Left lung (tissue), 4 donors: ENCODE measurements at regions not wholly inside any gene's neighbourhood (a gene's known extent, or its start where the extent isn't known, plus 50 kb on each side); places are given as distances from the start of the nearest gene placed in this dataset.
A peak's percentile ranks its signal among the peaks of the same experiment; 100 is the strongest.

Experiments
- ATAC-seq: fragments of 200-7000 bp; cut with Tn5 transposase; one replicate; pipeline ENCODE4 v1.9.1; 2020; ENCODE audit warnings: moderate library complexity
- DNase-seq, 4 donors: peaks; one replicate each; pipeline ENCODE4 v3.0.0-alpha.2; 2013 to 2020
- H3K27ac ChIP-seq, 2 donors: fragments of 200-600 bp; sonication (generic) in 1 of 2; one replicate each; pipeline versions ENCODE4 v1.5.0 to v1.8.0; 2020 to 2021
- H3K27me3 ChIP-seq, 2 donors: fragments of 200-600 bp; sonication (generic) in 1 of 2; one replicate each; pipeline versions ENCODE4 v1.5.0 to v1.8.0; 2020 to 2021
- H3K36me3 ChIP-seq, 2 donors: fragments of 200-600 bp; sonication (generic) in 1 of 2; one replicate each; pipeline versions ENCODE4 v1.5.0 to v1.8.0; 2020 to 2021
- H3K4me1 ChIP-seq, 2 donors: fragments of 200-600 bp; one replicate each; pipeline ENCODE4 v1.8.0; 2021
- H3K4me3 ChIP-seq, 2 donors: fragments of 200-600 bp; sonication (generic) in 1 of 2; one replicate each; pipeline versions ENCODE4 v1.5.0 to v1.8.0; 2020 to 2021; ENCODE audit warnings: mild to moderate bottlenecking in 1 of 2
- H3K9me3 ChIP-seq, 2 donors: fragments of 200-600 bp; sonication (generic) in 1 of 2; one replicate each; pipeline versions ENCODE4 v1.5.0 to v1.8.0; 2020 to 2021
- CTCF ChIP-seq, 2 donors: fragments of 200-600 bp; sonication (generic) in 1 of 2; IDR thresholded peaks; one replicate each; pipeline versions ENCODE4 v1.5.0 to v1.8.0; 2021; ENCODE audit warnings: antibody characterized with exemption in 2 of 2
- intact Hi-C, 2 donors: fragments of 100-400 bp; cut with DNase I; formaldehyde crosslinking; loops; one replicate each; pipeline versions ENCODE4 v1.11.2 to v1.14.2; 2022
- donor health status: DM: no; HTN: yes; CAD: no.
- donor health status: DM: no; HTN: no; CAD: no.

GRCh38 chr19:33941133-33941532, 144.5 kb downstream of the KCTD15 start:
- Histone ChIP-seq H3K36me3 (no peaks in the 10 kb centered on the region), H3K27ac (no peak overlapping the region)

GRCh38 chr19:33946535-33947264, 150.0 kb downstream of the KCTD15 start:
- TF ChIP-seq CTCF (IDR thresholded peaks at IDR 0.05): no peak
- ATAC-seq (no peak), DNase-seq (peak in 1 of 4 donors; percentile 7)
- H3K27ac ChIP-seq: no peak overlapping the region
- H3K4me3 ChIP-seq: no peak overlapping the region
- H3K9me3 ChIP-seq: no peaks in the 10 kb centered on the region
- H3K36me3 ChIP-seq: no peaks in the 10 kb centered on the region
- intact Hi-C loops: no loop called here
- H3K4me1 ChIP-seq: no peaks in the 10 kb centered on the region
- no peaks in the 10 kb centered on the region for H3K27me3 ChIP-seq

More at GRCh38 chr19:33941133-33941532, 144.5 kb downstream of the KCTD15 start:
- DNase-seq (no peak), ATAC-seq (no peak)
- intact Hi-C loops: no loop called here
- peaks cover 0 to 4% of the 10 kb centered on the region in 2 donors for H3K4me1 ChIP-seq
- H3K27me3 ChIP-seq: no peaks in the 10 kb centered on the region
- H3K4me3 ChIP-seq: no peak overlapping the region
- no peaks in the 10 kb centered on the region for H3K9me3 ChIP-seq
- no peak for TF ChIP-seq CTCF (IDR thresholded peaks at IDR 0.05)

- ATAC-seq (no peak), DNase-seq (no peak)
- Histone ChIP-seq H3K4me1 (no peaks in the 10 kb centered on the region), H3K36me3 (no peaks in the 10 kb centered on the region), H3K27ac (no peak overlapping the region), H3K9me3 (no peaks in the 10 kb centered on the region), H3K27me3 (no peaks in the 10 kb centered on the region), H3K4me3 (no peak overlapping the region)
- TF ChIP-seq CTCF (IDR thresholded peaks at IDR 0.05): no peak
- intact Hi-C loops: no loop called here
Observed at GRCh38 chr19:33947265-33947964, 150.7 kb downstream of the KCTD15 start.

GRCh38 chr19:33948651-33949335, 152.1 kb downstream of the KCTD15 start:
- no peak overlapping the region for H3K27ac ChIP-seq
- ATAC-seq: no peak
- H3K27me3 ChIP-seq: no peaks in the 10 kb centered on the region
- no peak overlapping the region for H3K4me3 ChIP-seq
- no peak for TF ChIP-seq CTCF (IDR thresholded peaks at IDR 0.05)
- no peaks in the 10 kb centered on the region for H3K4me1 ChIP-seq
- intact Hi-C loops: no loop called here
- H3K9me3 ChIP-seq: no peaks in the 10 kb centered on the region
- DNase-seq: no peak
- H3K36me3 ChIP-seq: no peaks in the 10 kb centered on the region
